ENCODE measurements at regions not wholly inside any gene's neighbourhood (a gene's known extent, or its start where the extent isn't known, plus 50 kb on each side); places are given as distances from the start of the nearest gene placed in this dataset.
"Not testable (repeated sequence)": the region's sequence is repeated elsewhere in the genome, so short reads cannot be mapped to it uniquely, and the experiment has no call there.

DNA sequence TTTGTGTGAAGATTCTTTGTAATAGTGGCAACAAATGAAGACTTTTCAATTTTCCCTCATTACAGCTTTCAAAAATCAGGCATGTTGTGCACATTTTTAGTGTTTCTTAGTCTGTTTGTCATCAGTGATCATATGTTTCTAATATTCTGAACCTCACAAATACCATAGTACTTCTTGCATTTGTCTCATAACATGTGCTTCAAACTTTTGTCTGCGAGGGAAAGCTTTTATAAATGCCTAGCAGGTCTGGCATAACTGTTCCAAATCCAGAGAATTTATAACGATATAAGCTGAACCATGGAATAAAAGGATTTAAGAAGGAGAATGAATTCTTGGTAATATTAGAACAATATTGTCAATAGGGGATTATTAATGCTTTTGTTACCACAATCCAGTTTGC, 670.2 kb downstream of the RFPL4B start:
- no peak overlapping the region for H3K4me3 ChIP-seq (ENCODE audit: low read length)
- no peak overlapping the region for H3K27ac ChIP-seq (ENCODE audit: low read length)
- no peaks in the 10 kb centered on the region for H3K36me3 ChIP-seq (ENCODE audit: insufficient read depth, low read length)
- H4K20me1 ChIP-seq (ENCODE audit: insufficient read depth, low read depth, low read length) = no peaks in the 10 kb centered on the region
- no peaks in the 10 kb centered on the region for H3K9me3 ChIP-seq (ENCODE audit: low read length)
- H3K9me2 ChIP-seq (replicated peaks; ENCODE audit: insufficient read depth, low read length) = no peaks in the 10 kb centered on the region
- no peak overlapping the region for H2AFZ ChIP-seq (ENCODE audit: low read length)
- no peak for DNase-seq
- no peak overlapping the region for H3K9ac ChIP-seq (ENCODE audit: low read length)
- no peaks in the 10 kb centered on the region; the same call in 1 of the 2 replicates for H3K27me3 ChIP-seq (ENCODE audit: low read length)
- no peaks in the 10 kb centered on the region for H3K4me1 ChIP-seq (ENCODE audit: low read length)
- no peak overlapping the region for H3K4me2 ChIP-seq (ENCODE audit: low read depth, low read length, poor library complexity, severe bottlenecking)
- no peaks in the 10 kb centered on the region for H3K79me2 ChIP-seq (ENCODE audit: low read length)

DNA sequence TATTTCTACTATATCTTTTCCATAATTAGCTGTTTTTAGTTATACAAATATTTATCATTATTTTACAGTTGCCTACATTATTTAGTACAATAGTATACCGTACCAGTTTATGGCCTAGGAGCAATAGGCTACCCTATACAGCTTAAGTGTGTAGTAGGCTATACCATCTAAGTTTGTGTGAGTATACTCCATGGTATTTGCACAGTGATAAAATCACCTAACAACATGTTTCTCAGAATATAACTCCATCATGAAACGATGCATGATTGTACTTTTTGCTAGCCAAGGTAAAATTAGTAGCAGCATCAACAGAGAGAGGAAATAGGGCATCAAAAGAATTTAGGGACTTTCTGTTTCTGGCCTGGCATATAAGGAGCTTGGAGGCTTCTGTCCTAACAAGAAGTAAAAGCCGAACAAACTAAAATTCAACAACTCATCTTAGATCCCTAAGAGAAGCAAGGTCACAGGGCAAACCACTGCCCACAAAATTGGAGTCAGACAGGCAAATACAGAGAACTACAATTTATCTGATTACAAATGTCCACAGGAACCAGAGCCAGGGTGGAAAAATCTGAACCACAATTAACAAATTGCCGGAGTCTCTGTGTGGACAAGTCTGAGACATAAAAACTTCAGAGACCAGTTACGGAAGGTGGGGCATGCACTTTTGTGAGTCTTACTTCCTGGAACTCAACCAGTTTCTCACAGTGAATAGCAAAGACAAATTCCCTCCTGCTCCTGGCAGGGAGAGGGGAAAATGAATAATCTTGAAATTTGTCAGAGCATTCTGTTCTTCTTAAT, 671.4 kb downstream of the RFPL4B start:
- no peaks in the 10 kb centered on the region for H3K36me3 ChIP-seq (ENCODE audit: insufficient read depth, low read length)
- no peaks in the 10 kb centered on the region for H3K9me3 ChIP-seq (ENCODE audit: low read length)
- H3K4me2 ChIP-seq (ENCODE audit: low read depth, low read length, poor library complexity, severe bottlenecking) = no peak overlapping the region
- H4K20me1 ChIP-seq (ENCODE audit: insufficient read depth, low read depth, low read length) = no peaks in the 10 kb centered on the region
- no peak overlapping the region for H3K4me3 ChIP-seq (ENCODE audit: low read length)
- H3K9ac ChIP-seq (ENCODE audit: low read length) = no peak overlapping the region
- H3K27ac ChIP-seq (ENCODE audit: low read length) = no peak overlapping the region
- no peak overlapping the region for H2AFZ ChIP-seq (ENCODE audit: low read length)
- DNase-seq = no peak
- H3K9me2 ChIP-seq (replicated peaks; ENCODE audit: insufficient read depth, low read length) = no peaks in the 10 kb centered on the region
- no peaks in the 10 kb centered on the region; the same call in 1 of the 2 replicates for H3K27me3 ChIP-seq (ENCODE audit: low read length)
- H3K79me2 ChIP-seq (ENCODE audit: low read length) = no peaks in the 10 kb centered on the region
- H3K4me1 ChIP-seq (ENCODE audit: low read length) = no peaks in the 10 kb centered on the region

DNA sequence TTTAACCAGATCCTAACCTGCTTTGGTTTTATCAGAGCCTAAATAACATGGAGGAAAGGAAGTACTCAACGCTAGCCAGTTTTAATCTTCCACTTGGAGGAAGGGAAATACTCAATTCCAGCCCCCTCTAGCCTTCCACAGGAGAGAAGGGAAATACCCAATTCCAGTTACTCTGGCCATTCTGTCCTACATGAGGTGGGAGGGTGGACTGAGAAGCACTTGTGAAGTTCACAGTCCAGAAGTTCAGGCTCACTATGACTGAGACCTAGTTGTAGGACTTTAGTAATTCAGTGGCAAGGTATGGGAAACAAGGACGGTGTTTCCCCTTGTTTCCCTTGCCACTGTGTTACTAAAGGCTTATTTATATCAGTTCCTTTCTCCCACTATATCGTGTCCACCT, 672.0 kb downstream of the RFPL4B start:
- no peak overlapping the region for H2AFZ ChIP-seq (ENCODE audit: low read length)
- H3K27ac ChIP-seq (ENCODE audit: low read length) = no peak overlapping the region
- H4K20me1 ChIP-seq (ENCODE audit: insufficient read depth, low read depth, low read length) = no peaks in the 10 kb centered on the region
- no peaks in the 10 kb centered on the region for H3K36me3 ChIP-seq (ENCODE audit: insufficient read depth, low read length)
- no peak overlapping the region for H3K9ac ChIP-seq (ENCODE audit: low read length)
- H3K4me3 ChIP-seq (ENCODE audit: low read length) = no peak overlapping the region
- no peaks in the 10 kb centered on the region; the same call in 1 of the 2 replicates for H3K27me3 ChIP-seq (ENCODE audit: low read length)
- no peaks in the 10 kb centered on the region for H3K9me3 ChIP-seq (ENCODE audit: low read length)
- no peaks in the 10 kb centered on the region for H3K79me2 ChIP-seq (ENCODE audit: low read length)
- no peak for DNase-seq
- H3K9me2 ChIP-seq (replicated peaks; ENCODE audit: insufficient read depth, low read length) = no peaks in the 10 kb centered on the region
- no peak overlapping the region for H3K4me2 ChIP-seq (ENCODE audit: low read depth, low read length, poor library complexity, severe bottlenecking)
- no peaks in the 10 kb centered on the region for H3K4me1 ChIP-seq (ENCODE audit: low read length)

DNA sequence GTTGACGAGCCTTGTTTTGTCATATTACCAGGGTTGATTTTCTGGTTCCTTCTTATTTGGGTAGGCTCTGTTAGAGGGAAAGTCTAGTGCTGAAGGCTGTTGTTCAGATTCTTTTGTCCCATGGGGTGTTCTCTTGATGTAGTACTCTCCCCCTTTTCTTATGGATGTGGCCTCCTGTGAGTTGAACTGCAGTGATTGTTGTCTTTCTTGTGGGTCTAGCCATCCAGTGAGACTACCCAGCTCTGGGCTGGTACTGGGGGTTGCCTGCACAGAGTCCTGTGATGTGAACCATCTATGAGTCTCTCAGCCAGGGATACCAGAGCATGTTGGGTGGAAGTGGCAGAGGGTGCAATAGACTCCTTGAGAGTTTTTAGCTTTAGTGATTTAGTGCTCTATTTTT, 680.6 kb downstream of the RFPL4B start:
- no peak overlapping the region for H3K4me3 ChIP-seq (ENCODE audit: low read length)
- H3K9ac ChIP-seq (ENCODE audit: low read length) = no peak overlapping the region
- H3K27me3 ChIP-seq (ENCODE audit: low read length) = no peaks in the 10 kb centered on the region
- no peaks in the 10 kb centered on the region for H3K79me2 ChIP-seq (ENCODE audit: low read length)
- H3K4me2 ChIP-seq (ENCODE audit: low read depth, low read length, poor library complexity, severe bottlenecking) = no peak overlapping the region
- H4K20me1 ChIP-seq (ENCODE audit: insufficient read depth, low read depth, low read length) = no peaks in the 10 kb centered on the region
- H3K9me3 ChIP-seq (ENCODE audit: low read length) = no peaks in the 10 kb centered on the region
- no peaks in the 10 kb centered on the region for H3K9me2 ChIP-seq (replicated peaks; ENCODE audit: insufficient read depth, low read length)
- H3K27ac ChIP-seq (ENCODE audit: low read length) = no peak overlapping the region
- H3K36me3 ChIP-seq (ENCODE audit: insufficient read depth, low read length) = no peaks in the 10 kb centered on the region
- H2AFZ ChIP-seq (ENCODE audit: low read length) = no peak overlapping the region
- no peaks in the 10 kb centered on the region for H3K4me1 ChIP-seq (ENCODE audit: low read length)
- DNase-seq = no peak

DNA sequence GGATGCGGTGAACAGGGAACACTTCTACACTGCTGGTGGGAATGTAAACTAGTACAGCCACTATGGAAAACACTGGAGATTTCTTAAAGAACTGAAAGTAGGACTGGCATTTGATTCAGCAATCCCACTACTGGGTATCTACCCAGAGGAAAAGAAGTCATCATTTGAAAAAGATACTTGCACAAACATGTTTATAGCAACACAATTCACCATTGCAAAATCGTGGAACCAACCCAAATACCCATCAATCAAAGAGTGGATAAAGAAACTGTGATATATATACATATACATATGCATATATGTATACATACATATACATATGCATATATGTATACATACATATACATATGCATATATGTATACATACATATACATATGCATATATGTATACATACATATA, 682.0 kb downstream of the RFPL4B start:
- not testable (repeated sequence) for H3K9me2 ChIP-seq (replicated peaks; ENCODE audit: insufficient read depth, low read length); DNase-seq

DNA sequence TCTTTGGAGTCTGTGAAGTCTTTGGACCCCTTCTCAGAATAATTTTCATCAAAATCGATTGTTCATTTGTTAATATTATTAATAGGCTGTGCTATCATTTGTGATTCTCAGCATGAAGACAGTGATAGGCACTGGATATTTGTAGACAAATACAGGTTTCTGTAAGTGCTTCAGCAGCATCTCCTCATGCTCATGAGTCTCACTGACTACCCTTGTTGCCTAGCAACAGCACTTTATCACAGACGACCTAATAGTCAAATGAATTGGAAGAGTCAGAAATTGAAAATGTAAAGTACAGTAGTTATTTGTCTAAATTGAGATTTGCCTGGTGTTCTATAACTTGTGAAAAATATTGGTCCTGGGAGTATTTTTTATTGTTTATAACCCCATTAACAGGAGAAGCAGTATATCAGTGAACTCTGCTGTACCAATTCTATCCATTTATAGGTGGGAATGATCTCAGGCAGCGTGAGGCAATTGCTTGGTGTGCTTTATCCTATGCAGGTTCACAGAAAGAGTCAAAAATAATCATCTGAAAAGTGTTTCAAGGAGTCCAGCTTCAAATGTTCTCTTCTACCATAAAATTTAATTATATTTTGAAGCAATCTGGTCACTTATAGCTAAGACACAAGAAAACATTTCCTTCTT, 684.6 kb downstream of the RFPL4B start:
- H3K27me3 ChIP-seq (ENCODE audit: low read length) = no peaks in the 10 kb centered on the region
- no peaks in the 10 kb centered on the region for H3K79me2 ChIP-seq (ENCODE audit: low read length)
- no peak overlapping the region for H3K4me2 ChIP-seq (ENCODE audit: low read depth, low read length, poor library complexity, severe bottlenecking)
- no peaks in the 10 kb centered on the region; the same call in 1 of the 2 replicates for H3K9me3 ChIP-seq (ENCODE audit: low read length)
- H3K4me3 ChIP-seq (ENCODE audit: low read length) = no peak overlapping the region
- H4K20me1 ChIP-seq (ENCODE audit: insufficient read depth, low read depth, low read length) = no peaks in the 10 kb centered on the region
- H3K9me2 ChIP-seq (replicated peaks; ENCODE audit: insufficient read depth, low read length) = no peaks in the 10 kb centered on the region
- H3K9ac ChIP-seq (ENCODE audit: low read length) = no peak overlapping the region
- H3K4me1 ChIP-seq (ENCODE audit: low read length) = no peaks in the 10 kb centered on the region
- DNase-seq = no peak
- H3K27ac ChIP-seq (ENCODE audit: low read length) = no peak overlapping the region
- no peak overlapping the region for H2AFZ ChIP-seq (ENCODE audit: low read length)
- no peaks in the 10 kb centered on the region for H3K36me3 ChIP-seq (ENCODE audit: insufficient read depth, low read length)

More for the DNA sequence above, 682.0 kb downstream of the RFPL4B start:
- H3K4me2 ChIP-seq (ENCODE audit: low read depth, low read length, poor library complexity, severe bottlenecking); H3K36me3 ChIP-seq (ENCODE audit: insufficient read depth, low read length); H3K4me1 ChIP-seq (ENCODE audit: low read length); H2AFZ ChIP-seq (ENCODE audit: low read length); H4K20me1 ChIP-seq (ENCODE audit: insufficient read depth, low read depth, low read length); H3K27ac ChIP-seq (ENCODE audit: low read length); H3K27me3 ChIP-seq (ENCODE audit: low read length); H3K9me3 ChIP-seq (ENCODE audit: low read length); H3K79me2 ChIP-seq (ENCODE audit: low read length); H3K4me3 ChIP-seq (ENCODE audit: low read length); H3K9ac ChIP-seq (ENCODE audit: low read length): not testable (repeated sequence)

DNA sequence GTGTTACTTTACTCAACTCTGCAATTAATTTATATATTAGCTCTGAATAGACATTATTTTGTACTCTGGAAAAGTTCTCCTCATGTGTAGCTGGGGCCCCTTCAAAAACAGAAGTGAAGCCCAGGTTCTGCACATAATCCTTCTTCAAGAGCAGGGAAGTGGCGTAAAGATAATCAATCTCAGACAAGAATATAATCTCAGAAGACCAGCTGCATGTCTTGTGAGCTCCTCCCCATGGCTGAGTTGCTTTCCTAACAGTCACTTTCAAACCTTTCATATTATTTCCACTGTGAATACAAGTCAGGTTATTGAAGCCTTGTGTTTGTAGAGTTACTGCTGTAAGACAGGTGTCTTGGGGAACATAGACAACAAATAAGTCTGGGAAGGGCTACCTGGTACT, 691.9 kb downstream of the RFPL4B start:
- no peak overlapping the region for H3K4me3 ChIP-seq (ENCODE audit: low read length)
- no peaks in the 10 kb centered on the region for H3K79me2 ChIP-seq (ENCODE audit: low read length)
- no peaks in the 10 kb centered on the region for H3K9me2 ChIP-seq (replicated peaks; ENCODE audit: insufficient read depth, low read length)
- H3K4me1 ChIP-seq (ENCODE audit: low read length) = no peaks in the 10 kb centered on the region
- H3K36me3 ChIP-seq (ENCODE audit: insufficient read depth, low read length) = no peaks in the 10 kb centered on the region
- DNase-seq = no peak
- H3K27me3 ChIP-seq (ENCODE audit: low read length) = no peaks in the 10 kb centered on the region
- no peak overlapping the region for H3K27ac ChIP-seq (ENCODE audit: low read length)
- no peak overlapping the region for H2AFZ ChIP-seq (ENCODE audit: low read length)
- H3K4me2 ChIP-seq (ENCODE audit: low read depth, low read length, poor library complexity, severe bottlenecking) = no peak overlapping the region
- no peak overlapping the region for H3K9ac ChIP-seq (ENCODE audit: low read length)
- no peaks in the 10 kb centered on the region for H4K20me1 ChIP-seq (ENCODE audit: insufficient read depth, low read depth, low read length)
- H3K9me3 ChIP-seq (ENCODE audit: low read length) = no peaks in the 10 kb centered on the region

DNA sequence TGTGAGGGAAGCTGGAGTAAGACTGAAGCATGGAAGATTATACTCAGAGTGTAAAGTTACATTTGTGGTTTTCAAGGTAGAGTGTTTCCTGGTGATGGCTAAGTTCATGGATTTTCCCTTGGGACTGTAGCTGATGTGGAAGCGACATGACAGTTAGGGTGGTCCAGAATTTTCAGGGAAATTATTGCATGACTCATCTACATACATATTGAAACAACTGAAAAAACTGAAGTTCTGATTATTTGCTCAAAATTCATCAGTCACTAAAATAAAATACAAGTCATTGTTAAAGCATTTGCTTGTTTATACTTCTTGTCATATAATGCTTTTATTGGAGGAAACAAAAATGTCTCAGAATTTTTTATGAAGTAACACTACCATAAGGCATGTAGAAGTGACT, 700.0 kb downstream of the RFPL4B start:
- no peak overlapping the region for H3K27ac ChIP-seq (ENCODE audit: low read length)
- H3K9me2 ChIP-seq (replicated peaks; ENCODE audit: insufficient read depth, low read length) = no peaks in the 10 kb centered on the region
- H3K36me3 ChIP-seq (ENCODE audit: insufficient read depth, low read length) = no peaks in the 10 kb centered on the region
- no peak overlapping the region for H3K9ac ChIP-seq (ENCODE audit: low read length)
- H3K9me3 ChIP-seq (ENCODE audit: low read length) = no peaks in the 10 kb centered on the region
- DNase-seq = no peak
- no peaks in the 10 kb centered on the region for H3K4me1 ChIP-seq (ENCODE audit: low read length)
- no peaks in the 10 kb centered on the region for H4K20me1 ChIP-seq (ENCODE audit: insufficient read depth, low read depth, low read length)
- H3K79me2 ChIP-seq (ENCODE audit: low read length) = no peaks in the 10 kb centered on the region
- no peak overlapping the region for H3K4me2 ChIP-seq (ENCODE audit: low read depth, low read length, poor library complexity, severe bottlenecking)
- H2AFZ ChIP-seq (ENCODE audit: low read length) = no peak overlapping the region
- no peaks in the 10 kb centered on the region for H3K27me3 ChIP-seq (ENCODE audit: low read length)
- no peak overlapping the region for H3K4me3 ChIP-seq (ENCODE audit: low read length)

All from Karpas-422 (cell line).